Keratinocyte (primary cell): ENCODE measurements at regions not wholly inside any gene's neighbourhood (a gene's known extent, or its start where the extent isn't known, plus 50 kb on each side); places are given as distances from the start of the nearest gene placed in this dataset.

Experiments used
- DNase-seq: peaks from one replicate; pipeline ENCODE4 v3.0.0-alpha.2; 2011; ENCODE audit warnings: low read depth, missing footprints, low spot score
- FAIRE-seq: peaks from 2 replicates; lab custom pipeline; 2011; peaks lifted over from hg19 to GRCh38; lab: Jason Lieb, UNC
- H2AFZ ChIP-seq: 2 replicates; pipeline ENCODE4 v1.6.0; 2012; ENCODE audit warnings: low read length, control low read depth, inconsistent platforms; ENCODE audit not compliant: control insufficient read depth
- H3K27ac ChIP-seq: 2 replicates; pipeline ENCODE4 v1.5.1; 2011; ENCODE audit warnings: low read length; ENCODE audit not compliant: control insufficient read depth, insufficient read depth
- H3K27me3 ChIP-seq: 3 replicates; pipeline ENCODE4 v1.6.0; 2011; ENCODE audit warnings: low read length; ENCODE audit not compliant: control insufficient read depth, insufficient read depth; ENCODE audit errors: extremely low read depth
- H3K36me3 ChIP-seq, 2 experiments: 2 replicates in 1 of 2; 3 replicates in 1 of 2; pipeline ENCODE4 v1.5.1; 2011; ENCODE audit warnings: low read length in 2 of 2, mild to moderate bottlenecking in 1 of 2; ENCODE audit not compliant: control insufficient read depth in 2 of 2, insufficient read depth in 2 of 2; ENCODE audit errors: extremely low read depth in 1 of 2
- H3K4me1 ChIP-seq: 3 replicates; pipeline ENCODE4 v1.5.1; 2011; ENCODE audit warnings: low read length; ENCODE audit not compliant: control insufficient read depth, insufficient read depth; ENCODE audit errors: extremely low read depth
- H3K4me2 ChIP-seq: 3 replicates; pipeline ENCODE4 v1.6.0; 2011; ENCODE audit warnings: low read depth, low read length; ENCODE audit not compliant: control insufficient read depth, insufficient read depth; ENCODE audit errors: extremely low read depth
- H3K4me3 ChIP-seq, 3 experiments: fragments of 200-600 bp in 1 of 3; sonication (generic) in 1 of 3; 2 replicates in 2 of 3; 3 replicates in 1 of 3; pipeline ENCODE4 v1.5.1; 2011 to 2016; ENCODE audit warnings: low read length in 3 of 3, mild to moderate bottlenecking in 3 of 3, control low read depth in 2 of 3, inconsistent platforms in 1 of 3, low read depth in 1 of 3, mixed read lengths in 1 of 3, mixed run types in 1 of 3, moderate library complexity in 1 of 3; ENCODE audit not compliant: control insufficient read depth in 2 of 3, insufficient read depth in 2 of 3; ENCODE audit errors: extremely low read depth in 1 of 3
- H3K79me2 ChIP-seq: 2 replicates; pipeline ENCODE4 v1.6.0; 2012; ENCODE audit warnings: low read length; ENCODE audit not compliant: control insufficient read depth, insufficient read depth
- H3K9ac ChIP-seq: 3 replicates; pipeline ENCODE4 v1.6.0; 2011; ENCODE audit warnings: low read length; ENCODE audit not compliant: control insufficient read depth, insufficient read depth; ENCODE audit errors: extremely low read depth
- H3K9me1 ChIP-seq: 3 replicates; pipeline ENCODE4 v1.6.0; 2011; ENCODE audit warnings: low read length; ENCODE audit not compliant: control insufficient read depth, insufficient read depth; ENCODE audit errors: extremely low read depth
- H3K9me3 ChIP-seq: 2 replicates; pipeline ENCODE4 v1.5.1; 2012; ENCODE audit warnings: low read depth, low read length; ENCODE audit not compliant: control insufficient read depth
- H4K20me1 ChIP-seq: 3 replicates; pipeline ENCODE4 v1.6.0; 2011; ENCODE audit warnings: low read length; ENCODE audit not compliant: control insufficient read depth, insufficient read depth; ENCODE audit errors: extremely low read depth
- EZH2 ChIP-seq: IDR thresholded peaks from one replicate; pipeline ENCODE4 v1.6.1; 2012; ENCODE audit warnings: inconsistent platforms, mild to moderate bottlenecking, low read length, moderate library complexity
- dilution Hi-C: fragments of 300-500 bp; cut with MboI; formaldehyde crosslinking; loops from one replicate; pipeline ENCODE4 v1.7.0; 2020; ENCODE audit warnings: low sequenced_read_pairs; ENCODE audit not compliant: extremely low pct_ligation_motif_present
- TF ChIP-seq, protein P1 (sequence below), 3 experiments: IDR thresholded peaks in 1 of 3; conservative IDR thresholded peaks in 1 of 3; optimal IDR thresholded peaks in 1 of 3; 2 replicates in 2 of 3; 3 replicates in 1 of 3; pipeline versions ENCODE3 to v1.5.1; 2011; ENCODE audit warnings: low read length in 3 of 3, mild to moderate bottlenecking in 3 of 3, moderate library complexity in 2 of 3, control low read depth in 1 of 3, inconsistent platforms in 1 of 3; ENCODE audit not compliant: insufficient read depth in 2 of 3; ENCODE audit errors: extremely low read depth in 1 of 3

DNA sequence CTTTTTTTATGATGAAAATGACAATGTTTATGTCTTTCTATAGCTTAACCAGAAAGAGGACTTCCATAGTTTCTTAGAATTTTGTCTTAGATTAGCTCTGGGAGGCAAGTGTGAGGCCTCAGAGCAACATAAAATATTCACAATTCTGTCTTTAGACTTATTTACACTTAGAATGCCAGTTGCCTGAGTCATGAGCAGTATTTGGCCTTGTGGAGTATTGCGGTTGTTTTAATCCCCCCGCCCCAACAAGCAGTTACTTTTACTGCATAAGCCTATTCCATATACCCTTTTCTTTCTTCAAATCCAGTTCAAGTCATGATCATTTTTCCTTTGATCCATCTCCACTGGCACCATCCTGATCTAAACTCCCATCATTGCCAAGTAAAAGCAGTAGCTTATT is 198.0 kb upstream of the EGFLAM start:
- dilution Hi-C loops = no loop called here
- no peak for TF ChIP-seq EZH2
- TF ChIP-seq, protein P1, sequence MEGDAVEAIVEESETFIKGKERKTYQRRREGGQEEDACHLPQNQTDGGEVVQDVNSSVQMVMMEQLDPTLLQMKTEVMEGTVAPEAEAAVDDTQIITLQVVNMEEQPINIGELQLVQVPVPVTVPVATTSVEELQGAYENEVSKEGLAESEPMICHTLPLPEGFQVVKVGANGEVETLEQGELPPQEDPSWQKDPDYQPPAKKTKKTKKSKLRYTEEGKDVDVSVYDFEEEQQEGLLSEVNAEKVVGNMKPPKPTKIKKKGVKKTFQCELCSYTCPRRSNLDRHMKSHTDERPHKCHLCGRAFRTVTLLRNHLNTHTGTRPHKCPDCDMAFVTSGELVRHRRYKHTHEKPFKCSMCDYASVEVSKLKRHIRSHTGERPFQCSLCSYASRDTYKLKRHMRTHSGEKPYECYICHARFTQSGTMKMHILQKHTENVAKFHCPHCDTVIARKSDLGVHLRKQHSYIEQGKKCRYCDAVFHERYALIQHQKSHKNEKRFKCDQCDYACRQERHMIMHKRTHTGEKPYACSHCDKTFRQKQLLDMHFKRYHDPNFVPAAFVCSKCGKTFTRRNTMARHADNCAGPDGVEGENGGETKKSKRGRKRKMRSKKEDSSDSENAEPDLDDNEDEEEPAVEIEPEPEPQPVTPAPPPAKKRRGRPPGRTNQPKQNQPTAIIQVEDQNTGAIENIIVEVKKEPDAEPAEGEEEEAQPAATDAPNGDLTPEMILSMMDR (optimal IDR thresholded peaks at IDR 0.05 in 1 of 3, IDR thresholded peaks at IDR 0.05 in 1 of 3, conservative IDR thresholded peaks at IDR 0.05 in 1 of 3; ENCODE audit: extremely low read depth in 1 of 3, insufficient read depth in 2 of 3, low read length in 3 of 3) = no peak
- Histone ChIP-seq H3K79me2 (no peaks in the 10 kb centered on the region), H3K4me1 (no peaks in the 10 kb centered on the region), H2AFZ (no peak overlapping the region), H3K9me3 (no peaks in the 10 kb centered on the region), H3K27ac (no peak overlapping the region), H3K4me2 (no peak overlapping the region), H3K9me1 (no peaks in the 10 kb centered on the region), H3K27me3 (no peaks in the 10 kb centered on the region), H4K20me1 (no peaks in the 10 kb centered on the region), H3K9ac (no peak overlapping the region), H3K36me3 (no peaks in the 10 kb centered on the region), H3K4me3 (no peak overlapping the region)
- no peak for FAIRE-seq
- DNase-seq = no peak

- FAIRE-seq = no peak
- Histone ChIP-seq H3K9me1 (no peaks in the 10 kb centered on the region), H3K27me3 (no peaks in the 10 kb centered on the region), H3K79me2 (no peaks in the 10 kb centered on the region), H3K4me1 (no peaks in the 10 kb centered on the region), H3K9ac (no peak overlapping the region), H2AFZ (no peak overlapping the region), H3K4me2 (no peak overlapping the region), H4K20me1 (no peaks in the 10 kb centered on the region), H3K27ac (no peak overlapping the region), H3K4me3 (no peak overlapping the region), H3K9me3 (no peaks in the 10 kb centered on the region), H3K36me3 (no peaks in the 10 kb centered on the region)
- no peak for TF ChIP-seq EZH2
- TF ChIP-seq, protein P1 (optimal IDR thresholded peaks at IDR 0.05 in 1 of 3, IDR thresholded peaks at IDR 0.05 in 1 of 3, conservative IDR thresholded peaks at IDR 0.05 in 1 of 3; ENCODE audit: extremely low read depth in 1 of 3, insufficient read depth in 2 of 3, low read length in 3 of 3) = no peak
- DNase-seq = no peak
- dilution Hi-C loops = no loop called here
These were observed 198.5 kb upstream of the EGFLAM start for GRCh38 chr5:38059876-38060275.
